Amygdala (tissue), 56 donors: ENCODE measurements at regions not wholly inside any gene's neighbourhood (a gene's known extent, or its start where the extent isn't known, plus 50 kb on each side); places are given as distances from the start of the nearest gene placed in this dataset.

Experiments
- DNase-seq, 56 donors: peaks; one replicate each; lab custom pipeline; 2025; lab: John Stamatoyannopoulos, UW

- no peak for DNase-seq
Measured at GRCh38 chr16:79449900-79450299, 150.6 kb downstream of the MAF start.

GRCh38 chr16:79449067-79449769 lies 151.3 kb downstream of the MAF start:
- DNase-seq, result no peak

- DNase-seq, result no peak
Measured at GRCh38 chr16:79444572-79444971, 156.0 kb downstream of the MAF start.

GRCh38 chr16:79439901-79440300 lies 160.6 kb downstream of the MAF start:
- peak in 1 of 56 donors; percentile 25 for DNase-seq

- DNase-seq, result peak in 46 of 56 donors; percentile 18 to 78 (median 38)
Measured at GRCh38 chr16:79437764-79438751, 162.5 kb downstream of the MAF start.

GRCh38 chr16:79436885-79437284 lies 163.7 kb downstream of the MAF start:
- DNase-seq, result no peak

- DNase-seq, result no peak
Measured at GRCh38 chr16:79434771-79435170, 165.8 kb downstream of the MAF start.

- DNase-seq, result no peak
Measured at GRCh38 chr16:79434092-79434491, 166.4 kb downstream of the MAF start.

GRCh38 chr16:79431923-79432322 lies 168.6 kb downstream of the MAF start:
- DNase-seq, result no peak

GRCh38 chr16:79430191-79430678 lies 170.3 kb downstream of the MAF start:
- DNase-seq, result no peak

- no peak for DNase-seq
Measured at GRCh38 chr16:79429381-79430190, 171.0 kb downstream of the MAF start.

GRCh38 chr16:79426663-79427062 lies 173.9 kb downstream of the MAF start:
- DNase-seq, result no peak

- peak in 1 of 56 donors; percentile 3 for DNase-seq
Measured at GRCh38 chr16:79422064-79422463, 178.5 kb downstream of the MAF start.

- no peak for DNase-seq
Measured at GRCh38 chr16:79421126-79421525, 179.4 kb downstream of the MAF start.

GRCh38 chr16:79420493-79420892 lies 180.0 kb downstream of the MAF start:
- DNase-seq, result no peak

GRCh38 chr16:79419148-79419547 lies 181.4 kb downstream of the MAF start:
- no peak for DNase-seq

- DNase-seq, result peak in 3 of 56 donors; percentile 3 to 5 (median 4)
Measured at GRCh38 chr16:79417601-79418008, 182.9 kb downstream of the MAF start.

GRCh38 chr16:79415983-79416640 lies 184.4 kb downstream of the MAF start:
- no peak for DNase-seq

- no peak for DNase-seq
Measured at GRCh38 chr16:79412783-79413225, 187.7 kb downstream of the MAF start.

GRCh38 chr16:79411805-79412204 lies 188.7 kb downstream of the MAF start:
- DNase-seq, result no peak
